ENCODE measurements at regions not wholly inside any gene's neighbourhood (a gene's known extent, or its start where the extent isn't known, plus 50 kb on each side); places are given as distances from the start of the nearest gene placed in this dataset.

GRCh38 chr14:49971156-49972130 is 78.6 kb downstream of the ARF6 start:
- TF ChIP-seq CTCF (IDR thresholded peaks at IDR 0.05) (no peak), POLR2A (IDR thresholded peaks at IDR 0.05) (peak in 1 of 2 donors; percentile 27)
